ENCODE measurements at regions not wholly inside any gene's neighbourhood (a gene's known extent, or its start where the extent isn't known, plus 50 kb on each side); places are given as distances from the start of the nearest gene placed in this dataset.
"Not testable (repeated sequence)": the region's sequence is repeated elsewhere in the genome, so short reads cannot be mapped to it uniquely, and the experiment has no call there.

DNA sequence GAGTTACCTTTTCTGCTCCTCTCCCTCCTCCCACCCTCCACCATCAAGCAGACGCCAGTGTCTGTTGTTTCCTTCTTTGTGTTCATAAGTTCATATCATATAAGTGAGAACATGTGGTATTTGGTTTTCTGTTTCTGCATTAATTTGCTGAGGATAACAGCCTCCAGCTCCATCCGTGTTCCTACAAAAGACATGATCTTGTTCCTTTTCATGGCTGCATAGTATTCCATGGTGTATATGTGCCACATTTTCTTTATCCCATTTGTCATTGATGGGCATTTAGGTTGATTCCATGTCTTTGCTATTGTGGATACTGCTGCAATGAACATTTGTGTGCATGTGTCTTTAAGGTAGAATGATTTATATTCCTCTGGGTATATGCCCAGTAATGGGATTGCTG is 74.5 kb downstream of the KBTBD8 start:
- intact Hi-C loops (cut with micrococcal nuclease); H3K18ac ChIP-seq (ENCODE audit: low read depth, low read length); H4K8ac ChIP-seq (ENCODE audit: low read depth in 2 of 2, low read length in 2 of 2): not testable (repeated sequence)

More for the DNA sequence above, 74.5 kb downstream of the KBTBD8 start:
- H4K5ac ChIP-seq (ENCODE audit: low read depth, low read length); DNase-seq; H3K79me1 ChIP-seq (ENCODE audit: low read depth in 1 of 2, low read length in 2 of 2); H3K4me2 ChIP-seq (ENCODE audit: low read depth, low read length); ATAC-seq (ENCODE audit: low read depth); dilution Hi-C loops (cut with HindIII; ENCODE audit: low sequenced_read_pairs, unreplicated experiment); H2BK20ac ChIP-seq (ENCODE audit: low read depth, low read length); H4K91ac ChIP-seq (ENCODE audit: insufficient read depth, low read depth, low read length); H3K14ac ChIP-seq (replicated peaks; ENCODE audit: low read depth, low read length); H3K4ac ChIP-seq (ENCODE audit: low read depth, low read length); H2BK15ac ChIP-seq (ENCODE audit: low read depth, low read length); H4K20me1 ChIP-seq (ENCODE audit: insufficient read depth, low read length); H3K9me1 ChIP-seq (ENCODE audit: insufficient read depth, low read length); H3K56ac ChIP-seq (ENCODE audit: extremely low read depth, insufficient read depth, low read length); BruUV-seq (replicated peaks); H3K27ac ChIP-seq (ENCODE audit: insufficient read depth, low read length); POLR2A ChIA-PET (ENCODE audit: unreplicated experiment); H2AK5ac ChIP-seq (ENCODE audit: low read depth, low read length); CTCF ChIA-PET; H3K23ac ChIP-seq (ENCODE audit: low read depth, low read length); H3K27me3 ChIP-seq (ENCODE audit: control insufficient read depth, insufficient read depth, low read length); H3K9ac ChIP-seq (ENCODE audit: low read depth, low read length); H3K9me3 ChIP-seq (ENCODE audit: control insufficient read depth, insufficient read depth, low read length); H2AK9ac ChIP-seq (replicated peaks; ENCODE audit: low read depth, low read length, poor library complexity); H3K4me1 ChIP-seq (ENCODE audit: control insufficient read depth, insufficient read depth, low read length); H2AFZ ChIP-seq (replicated peaks; ENCODE audit: low read length, poor library complexity); in situ Hi-C loops (cut with MboI; ENCODE audit: low sequenced_read_pairs); H3K36me3 ChIP-seq (ENCODE audit: control insufficient read depth, insufficient read depth, low read length); H3K4me3 ChIP-seq (ENCODE audit: insufficient read depth, low read depth, low read length); H2BK5ac ChIP-seq (ENCODE audit: low read depth, low read length, poor library complexity, severe bottlenecking); H2BK120ac ChIP-seq (ENCODE audit: low read depth, low read length): not testable (repeated sequence)
- WGBS, 2 experiments (ENCODE audit: extremely low coverage in 2 of 2, insufficient read length in 1 of 2), result no CpG with 5 or more reads among the region's 2 CpGs
